HTR-8/SVneo (cell line): ENCODE measurements at regions not wholly inside any gene's neighbourhood (a gene's known extent, or its start where the extent isn't known, plus 50 kb on each side); places are given as distances from the start of the nearest gene placed in this dataset.
"Not testable (repeated sequence)": the region's sequence is repeated elsewhere in the genome, so short reads cannot be mapped to it uniquely, and the experiment has no call there.

Experiments used
- DNase-seq: peaks from one replicate; pipeline ENCODE4 v3.0.0; 2011; ENCODE audit warnings: low spot score, mixed read lengths; ENCODE audit not compliant: insufficient read length
- FAIRE-seq: peaks from 2 replicates; lab custom pipeline; 2011; peaks lifted over from hg19 to GRCh38; lab: Jason Lieb, UNC

GRCh38 chr9:15048772-15049171 lies 138.5 kb upstream of the FREM1 start:
- no peak for DNase-seq
- FAIRE-seq = no peak

DNA sequence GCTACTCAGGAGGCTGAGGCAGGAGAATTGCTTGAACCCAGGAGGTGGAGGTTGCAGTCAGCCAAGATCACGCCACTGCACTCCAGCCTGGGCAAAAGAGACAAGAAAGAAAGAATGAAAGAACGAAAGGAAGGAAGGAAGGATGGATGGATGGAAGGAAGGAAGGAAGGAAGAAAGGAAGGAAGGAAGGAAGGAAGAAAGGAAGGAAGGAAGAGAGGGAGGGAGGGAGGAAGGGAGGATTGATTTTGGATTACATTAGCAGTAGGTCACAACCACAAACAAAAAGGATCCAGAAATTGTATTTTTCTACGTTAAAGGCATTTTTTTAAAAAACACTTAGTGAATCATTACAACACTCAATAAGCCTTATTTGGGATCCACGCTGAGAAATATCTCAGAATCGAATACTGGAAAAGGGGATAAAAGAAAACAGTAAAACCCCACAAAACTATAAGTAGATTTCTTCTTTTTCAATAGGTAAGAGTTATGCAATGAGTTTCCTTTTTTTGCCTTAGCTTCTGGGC lies 136.9 kb upstream of the FREM1 start:
- no peak for FAIRE-seq
- no peak for DNase-seq

DNA sequence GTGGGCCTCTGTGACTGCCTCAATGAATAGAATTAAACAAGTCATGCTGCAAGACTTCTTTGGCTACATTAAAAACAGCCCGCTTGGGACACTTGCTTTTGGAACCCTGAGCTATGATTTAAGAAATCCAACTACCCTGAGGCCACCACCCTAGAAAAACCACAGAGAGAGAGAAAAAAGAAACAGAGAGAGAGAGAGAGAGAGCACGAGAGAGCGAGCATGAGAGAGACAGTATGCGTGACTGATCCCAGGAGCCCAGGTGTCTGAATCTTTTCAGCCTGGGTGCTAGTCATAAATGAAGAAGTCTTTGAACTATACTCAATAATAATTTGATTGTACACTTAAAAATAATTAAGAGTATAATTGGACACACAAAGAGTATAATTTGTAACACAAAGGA lies 123.1 kb upstream of the FREM1 start:
- FAIRE-seq (no peak), DNase-seq (no peak)

DNA sequence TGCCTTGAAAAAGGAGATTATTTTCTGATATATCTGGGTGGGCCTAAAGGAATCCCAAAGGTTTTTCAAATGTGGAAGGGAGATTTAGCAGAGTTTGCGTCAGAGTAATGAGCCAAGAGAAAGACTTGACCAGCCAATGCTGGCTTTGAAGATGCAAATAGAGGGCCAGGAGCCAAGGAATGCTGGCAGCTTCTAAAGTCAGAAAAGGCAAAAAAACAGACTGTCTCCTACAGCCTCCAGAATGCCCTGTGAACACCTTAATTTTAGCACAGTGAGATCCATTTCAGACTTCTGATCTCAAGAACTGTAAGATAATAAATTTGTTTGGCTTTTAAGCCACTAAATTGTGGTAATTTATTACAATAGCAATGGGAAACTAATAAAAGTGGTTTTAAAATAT lies 122.6 kb upstream of the FREM1 start:
- no peak for DNase-seq
- no peak for FAIRE-seq

DNA sequence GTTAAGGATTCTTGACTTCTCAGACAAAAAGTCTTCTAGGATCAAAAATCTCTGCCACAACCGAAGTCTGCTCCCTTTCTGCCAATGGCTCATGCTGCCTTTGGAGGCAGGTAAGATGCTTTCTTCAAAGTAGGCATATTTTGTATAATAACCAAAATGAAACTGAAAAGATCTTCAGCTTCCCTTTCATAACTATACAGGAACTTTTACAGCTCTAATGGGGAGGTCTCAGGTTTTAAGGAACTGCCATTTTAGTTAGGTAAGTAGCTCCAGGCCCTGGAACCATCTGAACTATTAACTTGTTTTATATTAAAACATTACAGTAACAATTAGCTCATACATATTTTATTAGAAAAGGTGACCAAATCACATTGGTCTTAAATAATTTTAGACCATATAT lies 110.9 kb upstream of the FREM1 start:
- FAIRE-seq = no peak
- no peak for DNase-seq

DNA sequence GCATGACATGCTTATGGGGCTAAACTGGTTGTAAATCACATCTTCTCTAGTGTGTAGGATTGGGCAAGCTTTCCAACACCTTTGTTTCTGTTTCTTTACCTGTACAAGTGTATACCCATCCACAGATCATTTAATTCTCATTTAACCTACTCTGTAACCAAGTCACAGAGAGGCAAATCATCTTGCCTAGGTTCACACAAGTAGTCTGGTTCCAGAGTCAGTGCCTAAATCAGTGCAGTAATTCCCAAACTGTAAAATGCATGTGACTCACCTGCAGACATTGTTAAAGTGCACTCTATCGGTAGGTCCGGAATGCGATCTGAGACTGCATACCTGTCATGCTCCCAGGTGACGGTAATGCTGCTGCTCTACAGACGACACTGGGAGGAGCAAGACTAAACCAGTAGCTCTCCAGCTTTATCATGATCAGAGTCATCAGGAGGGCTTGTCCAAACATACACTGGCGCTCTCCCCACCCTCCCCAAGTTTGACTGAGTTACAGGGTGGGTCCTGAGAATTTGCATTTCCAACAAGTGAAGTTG lies 107.9 kb upstream of the FREM1 start:
- FAIRE-seq = no peak

DNA sequence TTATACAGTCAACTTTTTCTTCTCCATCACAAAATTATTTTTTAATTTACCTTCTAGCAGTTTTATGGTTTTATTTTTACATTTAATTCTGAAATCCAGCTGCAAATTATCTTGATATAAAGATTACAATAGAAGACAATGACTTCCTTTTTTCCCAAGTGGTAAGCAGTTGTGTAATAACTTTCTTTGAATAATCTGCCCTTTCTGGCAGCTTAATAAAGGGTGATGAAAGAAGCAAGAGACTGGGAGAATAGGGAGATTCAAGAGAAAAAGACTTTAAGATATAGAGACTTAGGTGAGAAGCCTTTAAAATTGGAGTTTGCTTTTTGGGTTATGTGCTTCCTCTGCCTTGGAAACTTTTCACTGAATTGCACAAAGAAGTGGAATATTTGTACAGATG lies 100.4 kb upstream of the FREM1 start:
- FAIRE-seq = no peak
- DNase-seq = no peak

More for the DNA sequence above, 107.9 kb upstream of the FREM1 start:
- no peak for DNase-seq

GRCh38 chr9:15007698-15008097 lies 97.5 kb upstream of the FREM1 start:
- FAIRE-seq (no peak), DNase-seq (no peak)

- DNase-seq = no peak
- FAIRE-seq = no peak
Observed at GRCh38 chr9:14994738-14995137, 84.5 kb upstream of the FREM1 start.

GRCh38 chr9:14993901-14994554 lies 83.8 kb upstream of the FREM1 start:
- FAIRE-seq = no peak
- no peak for DNase-seq

GRCh38 chr9:14993061-14993800 lies 83.0 kb upstream of the FREM1 start:
- peak; percentile 53 for DNase-seq
- no peak for FAIRE-seq

DNA sequence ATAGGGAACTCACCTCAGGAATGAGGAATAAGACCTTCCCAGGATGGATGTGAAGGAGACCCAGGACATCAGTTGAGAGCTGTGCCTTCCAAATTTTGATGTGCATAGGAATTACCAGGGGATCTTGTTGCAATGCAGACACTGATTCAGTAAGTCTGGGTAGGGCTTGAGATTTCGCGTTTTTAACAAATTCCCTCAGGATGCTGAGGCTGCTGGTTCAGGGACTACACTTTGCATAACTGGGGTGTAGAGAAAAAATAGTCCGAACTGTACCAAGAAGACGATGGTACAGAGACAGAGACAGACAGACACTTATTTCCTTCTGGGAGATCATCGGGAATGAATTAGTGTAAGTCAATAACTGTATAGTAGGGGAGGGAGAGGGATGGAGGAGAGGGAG lies 82.3 kb upstream of the FREM1 start:
- FAIRE-seq (no peak), DNase-seq (no peak)

DNA sequence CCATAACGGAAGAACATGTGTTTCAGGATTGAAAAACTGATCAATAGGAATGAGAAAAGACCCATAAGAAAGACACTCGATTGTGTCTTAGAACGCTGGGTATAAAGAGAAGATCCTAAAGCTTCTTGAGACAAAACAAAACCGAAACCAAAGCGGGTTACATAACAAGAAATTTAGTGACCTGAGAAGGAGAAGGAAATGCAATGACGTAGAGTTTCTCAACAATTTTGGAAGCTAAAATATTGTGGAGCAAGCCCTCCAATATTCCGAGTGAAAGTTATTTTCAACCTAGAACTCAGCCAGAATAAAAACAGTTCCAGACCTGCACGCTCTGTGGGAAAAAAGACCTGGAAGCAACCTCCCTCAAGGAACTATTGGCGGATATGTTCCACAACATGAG lies 81.9 kb upstream of the FREM1 start:
- no peak for DNase-seq
- FAIRE-seq = no peak

DNA sequence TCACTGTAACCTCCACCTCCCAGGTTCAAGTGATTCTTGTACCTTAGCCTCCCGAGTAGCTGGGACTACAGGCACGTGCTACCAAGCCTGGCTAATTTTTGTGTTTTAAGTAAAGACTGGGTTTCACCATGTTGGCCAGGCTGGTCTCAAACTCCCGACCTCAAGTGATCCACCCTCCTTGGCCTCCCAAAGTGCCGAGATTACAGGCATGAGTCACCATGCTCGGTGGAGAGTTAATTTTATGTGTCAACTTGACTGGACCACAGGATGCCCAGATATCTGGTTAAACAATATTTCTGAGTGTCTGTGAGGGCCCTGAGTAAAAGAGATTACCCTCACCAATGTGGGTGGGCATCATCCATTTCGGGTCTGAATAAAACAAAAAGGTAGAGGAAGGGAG lies 80.4 kb upstream of the FREM1 start:
- not testable (repeated sequence) for DNase-seq, FAIRE-seq

DNA sequence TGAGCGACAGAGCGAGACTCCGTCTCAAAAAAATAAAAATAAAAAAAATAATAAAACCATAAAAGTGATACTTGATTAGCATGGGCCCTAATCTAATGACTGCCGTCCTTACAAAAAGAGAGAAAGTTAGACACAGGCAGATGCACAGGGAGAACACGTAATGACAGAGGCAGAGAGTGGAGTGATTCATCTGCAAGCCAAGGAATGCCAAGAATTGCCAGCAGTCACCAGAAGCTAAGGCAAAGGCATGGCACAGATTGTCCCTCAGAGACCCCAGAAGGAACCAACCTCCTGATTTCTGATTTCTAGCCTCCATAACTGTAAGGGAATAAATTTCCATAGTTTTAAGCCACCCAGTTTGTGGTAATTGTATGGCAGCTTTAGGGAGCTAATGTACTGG lies 79.6 kb upstream of the FREM1 start:
- DNase-seq = no peak
- FAIRE-seq = no peak

DNA sequence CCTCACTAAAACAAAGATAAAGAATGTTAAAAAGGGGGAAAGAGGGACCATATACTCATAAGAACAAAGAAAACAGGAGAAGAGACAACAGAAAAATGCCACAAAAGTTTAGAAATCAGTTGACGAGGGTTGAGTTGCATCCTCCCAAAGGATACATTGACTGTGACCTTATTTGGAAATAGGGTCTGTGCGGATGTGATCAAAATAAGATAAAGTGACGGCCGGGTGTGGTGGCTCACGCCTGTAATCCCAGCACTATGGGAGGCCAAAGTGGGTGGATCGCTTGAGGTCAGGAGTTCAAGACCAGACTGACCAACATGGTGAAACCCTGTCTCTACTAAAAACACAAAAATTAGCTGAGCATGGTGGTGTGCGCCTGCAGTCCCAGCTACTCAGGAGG lies 79.1 kb upstream of the FREM1 start:
- not testable (repeated sequence) for DNase-seq, FAIRE-seq

DNA sequence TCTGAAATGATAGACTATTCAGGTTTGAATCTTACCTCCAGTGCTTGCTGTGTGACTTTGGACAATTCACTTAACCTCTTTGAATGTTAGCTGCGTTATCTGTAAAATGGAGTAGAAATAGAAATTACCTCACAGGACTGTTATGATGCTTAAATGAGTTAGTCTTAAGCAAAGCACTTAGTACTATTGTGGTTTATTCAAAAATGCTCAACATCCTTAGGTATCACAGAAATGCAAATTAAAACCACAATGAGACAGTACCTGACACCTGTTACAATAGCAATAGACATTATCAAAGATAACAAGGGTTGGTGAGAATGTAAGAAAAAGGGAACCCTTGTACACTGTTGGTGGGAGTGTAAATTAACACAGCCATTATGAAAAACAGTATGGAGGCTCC lies 77.6 kb upstream of the FREM1 start:
- FAIRE-seq = no peak
- no peak for DNase-seq

- DNase-seq = no peak
- FAIRE-seq = no peak
Observed at GRCh38 chr9:14985419-14985818, 75.2 kb upstream of the FREM1 start.

- DNase-seq (no peak), FAIRE-seq (no peak)
Observed at GRCh38 chr9:14983599-14983998, 73.4 kb upstream of the FREM1 start.

GRCh38 chr9:14981291-14981950 lies 71.2 kb upstream of the FREM1 start:
- no peak for FAIRE-seq

More at GRCh38 chr9:14981291-14981950, 71.2 kb upstream of the FREM1 start:
- DNase-seq = no peak
